ENCODE measurements at regions not wholly inside any gene's neighbourhood (a gene's known extent, or its start where the extent isn't known, plus 50 kb on each side); places are given as distances from the start of the nearest gene placed in this dataset.

DNA sequence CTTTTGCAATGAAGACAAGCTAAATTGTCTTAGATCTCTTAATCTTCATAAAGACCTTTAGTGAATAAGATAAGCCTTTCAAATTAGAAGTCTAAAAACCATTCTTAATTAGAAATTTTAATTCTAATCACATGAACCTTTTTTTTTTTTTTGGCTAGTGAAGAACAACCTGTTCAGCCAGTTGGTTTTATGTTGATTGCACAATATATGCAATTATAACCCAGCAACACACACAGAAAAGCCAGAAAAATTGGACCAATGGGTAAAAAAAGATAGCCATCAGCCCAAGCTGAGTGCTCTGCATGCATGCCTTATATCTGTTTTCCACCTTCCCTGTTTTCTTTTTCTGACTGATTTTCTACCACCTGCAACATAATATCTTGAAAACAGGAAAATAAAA lies 252.2 kb downstream of the SYT10 start:
- Histone ChIP-seq H3K27me3 (ENCODE audit: control insufficient read depth in 1 of 2, insufficient read depth in 2 of 2, low read length in 2 of 2) (no peaks in the 10 kb centered on the region), H3K36me3 (ENCODE audit: insufficient read depth, low read length) (no peaks in the 10 kb centered on the region), H3K4me1 (ENCODE audit: insufficient read depth, low read length) (no peaks in the 10 kb centered on the region), H3K27ac (ENCODE audit: low read depth in 1 of 2, low read length in 2 of 2) (no peak overlapping the region), H3K9me3 (ENCODE audit: control insufficient read depth in 1 of 2, insufficient read depth in 1 of 2, low read length in 2 of 2) (peaks cover 0 to 4% of the 10 kb centered on the region in 2 experiments), H3K4me3 (ENCODE audit: low read length) (no peak overlapping the region)
- ChIA-PET POLR2A (interaction anchor here (0.6 kb wide), 1 partner anchor 78 kb away, joined by 3 read pairs; no protein-coding TSS in a partner anchor), CTCF (no interaction called here)
- ATAC-seq (ENCODE audit: poor library complexity): no peak
- no peaks in the 10 kb centered on the region for H3K27me3 Mint-ChIP-seq
- H3K4me1 Mint-ChIP-seq (ENCODE audit: low read depth): no peaks in the 10 kb centered on the region
- TF ChIP-seq, protein P1, sequence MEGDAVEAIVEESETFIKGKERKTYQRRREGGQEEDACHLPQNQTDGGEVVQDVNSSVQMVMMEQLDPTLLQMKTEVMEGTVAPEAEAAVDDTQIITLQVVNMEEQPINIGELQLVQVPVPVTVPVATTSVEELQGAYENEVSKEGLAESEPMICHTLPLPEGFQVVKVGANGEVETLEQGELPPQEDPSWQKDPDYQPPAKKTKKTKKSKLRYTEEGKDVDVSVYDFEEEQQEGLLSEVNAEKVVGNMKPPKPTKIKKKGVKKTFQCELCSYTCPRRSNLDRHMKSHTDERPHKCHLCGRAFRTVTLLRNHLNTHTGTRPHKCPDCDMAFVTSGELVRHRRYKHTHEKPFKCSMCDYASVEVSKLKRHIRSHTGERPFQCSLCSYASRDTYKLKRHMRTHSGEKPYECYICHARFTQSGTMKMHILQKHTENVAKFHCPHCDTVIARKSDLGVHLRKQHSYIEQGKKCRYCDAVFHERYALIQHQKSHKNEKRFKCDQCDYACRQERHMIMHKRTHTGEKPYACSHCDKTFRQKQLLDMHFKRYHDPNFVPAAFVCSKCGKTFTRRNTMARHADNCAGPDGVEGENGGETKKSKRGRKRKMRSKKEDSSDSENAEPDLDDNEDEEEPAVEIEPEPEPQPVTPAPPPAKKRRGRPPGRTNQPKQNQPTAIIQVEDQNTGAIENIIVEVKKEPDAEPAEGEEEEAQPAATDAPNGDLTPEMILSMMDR (IDR thresholded peaks at IDR 0.05): no peak
- no peak overlapping the region for H3K4me3 Mint-ChIP-seq
- DNase-seq: no peak
- intact Hi-C loops (cut with DNase I, micrococcal nuclease): no loop called here
- no peaks in the 10 kb centered on the region for H3K36me3 Mint-ChIP-seq (ENCODE audit: low read depth)
- H3K27ac Mint-ChIP-seq: no peak overlapping the region
- H3K9me3 Mint-ChIP-seq: peaks cover 15% of the 10 kb centered on the region

DNA sequence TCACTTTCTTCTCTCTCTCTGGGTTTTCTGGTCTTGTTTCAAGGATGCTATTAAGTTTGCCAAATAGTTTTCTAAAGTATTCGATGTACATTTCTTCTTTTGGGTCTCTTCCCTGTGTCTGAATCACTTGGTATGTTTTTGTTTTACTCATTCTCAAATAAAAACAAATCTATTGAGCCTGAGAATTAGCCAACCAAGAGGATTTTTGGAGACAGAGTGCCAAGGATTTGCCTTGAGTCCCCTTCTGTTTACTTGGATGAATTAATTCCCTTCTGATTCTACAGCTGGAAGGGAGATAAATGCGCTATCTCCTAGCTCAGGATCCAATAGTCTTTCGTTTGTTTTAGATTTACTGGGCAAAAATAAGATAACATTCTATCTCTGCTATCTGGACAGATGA lies 255.5 kb downstream of the SYT10 start:
- peaks cover 0 to 4% of the 10 kb centered on the region in 2 experiments for H3K9me3 ChIP-seq (ENCODE audit: control insufficient read depth in 1 of 2, insufficient read depth in 1 of 2, low read length in 2 of 2)
- ChIA-PET CTCF (no interaction called here), POLR2A (no interaction called here)
- H3K36me3 Mint-ChIP-seq (ENCODE audit: low read depth): no peaks in the 10 kb centered on the region
- ATAC-seq (ENCODE audit: poor library complexity) (no peak), DNase-seq (no peak)
- no peaks in the 10 kb centered on the region for H3K4me1 Mint-ChIP-seq (ENCODE audit: low read depth)
- H3K27me3 Mint-ChIP-seq: no peaks in the 10 kb centered on the region
- intact Hi-C loops (cut with DNase I, micrococcal nuclease): no loop called here
- no peaks in the 10 kb centered on the region for H3K27me3 ChIP-seq (ENCODE audit: control insufficient read depth in 1 of 2, insufficient read depth in 2 of 2, low read length in 2 of 2)
- H3K36me3 ChIP-seq (ENCODE audit: insufficient read depth, low read length): no peaks in the 10 kb centered on the region
- TF ChIP-seq, protein P1 (IDR thresholded peaks at IDR 0.05): no peak
- H3K27ac Mint-ChIP-seq: no peak overlapping the region
- no peak overlapping the region for H3K27ac ChIP-seq (ENCODE audit: low read depth in 1 of 2, low read length in 2 of 2)
- no peaks in the 10 kb centered on the region for H3K4me1 ChIP-seq (ENCODE audit: insufficient read depth, low read length)
- no peak overlapping the region for H3K4me3 ChIP-seq (ENCODE audit: low read length)
- peaks cover 7% of the 10 kb centered on the region for H3K9me3 Mint-ChIP-seq
- H3K4me3 Mint-ChIP-seq: no peak overlapping the region

DNA sequence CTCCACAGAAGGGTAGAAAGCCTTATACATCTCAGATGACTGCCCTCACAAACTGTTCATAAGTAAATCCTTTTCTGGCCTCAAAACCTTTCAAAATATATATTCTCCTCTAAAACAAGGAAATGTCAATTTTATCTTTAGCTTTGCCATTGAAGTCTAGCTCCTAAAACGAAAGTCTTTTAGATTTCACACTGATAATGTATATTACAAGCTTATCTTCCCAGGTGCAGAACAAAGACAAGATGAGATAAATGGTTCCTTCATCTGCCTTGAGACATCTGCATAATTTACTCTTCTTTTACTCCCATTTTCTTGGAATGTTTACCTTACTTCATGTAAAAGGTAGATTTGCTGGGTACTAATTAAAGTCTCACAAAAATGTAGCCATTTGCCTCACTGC lies 257.1 kb downstream of the SYT10 start:
- POLR2A ChIA-PET: no interaction called here
- CTCF ChIA-PET: no interaction called here

More for the DNA sequence above, 257.1 kb downstream of the SYT10 start:
- no peaks in the 10 kb centered on the region for H3K27me3 Mint-ChIP-seq
- H3K36me3 Mint-ChIP-seq (ENCODE audit: low read depth): no peaks in the 10 kb centered on the region
- peaks cover 0 to 4% of the 10 kb centered on the region in 2 experiments for H3K9me3 ChIP-seq (ENCODE audit: control insufficient read depth in 1 of 2, insufficient read depth in 1 of 2, low read length in 2 of 2)
- intact Hi-C loops (cut with DNase I, micrococcal nuclease): no loop called here
- DNase-seq (no peak), ATAC-seq (ENCODE audit: poor library complexity) (no peak)
- no peak overlapping the region for H3K4me3 ChIP-seq (ENCODE audit: low read length)
- no peak overlapping the region for H3K27ac ChIP-seq (ENCODE audit: low read depth in 1 of 2, low read length in 2 of 2)
- no peaks in the 10 kb centered on the region for H3K27me3 ChIP-seq (ENCODE audit: control insufficient read depth in 1 of 2, insufficient read depth in 2 of 2, low read length in 2 of 2)
- no peak overlapping the region for H3K4me3 Mint-ChIP-seq
- no peaks in the 10 kb centered on the region for H3K4me1 Mint-ChIP-seq (ENCODE audit: low read depth)
- H3K27ac Mint-ChIP-seq: no peak overlapping the region
- H3K9me3 Mint-ChIP-seq: peaks cover 9% of the 10 kb centered on the region
- H3K4me1 ChIP-seq (ENCODE audit: insufficient read depth, low read length): no peaks in the 10 kb centered on the region
- no peaks in the 10 kb centered on the region for H3K36me3 ChIP-seq (ENCODE audit: insufficient read depth, low read length)
- TF ChIP-seq, protein P1 (IDR thresholded peaks at IDR 0.05): no peak

Data from CD4-positive, alpha-beta T cell (primary cell).